ENCODE measurements at regions not wholly inside any gene's neighbourhood (a gene's known extent, or its start where the extent isn't known, plus 50 kb on each side); places are given as distances from the start of the nearest gene placed in this dataset.

DNA sequence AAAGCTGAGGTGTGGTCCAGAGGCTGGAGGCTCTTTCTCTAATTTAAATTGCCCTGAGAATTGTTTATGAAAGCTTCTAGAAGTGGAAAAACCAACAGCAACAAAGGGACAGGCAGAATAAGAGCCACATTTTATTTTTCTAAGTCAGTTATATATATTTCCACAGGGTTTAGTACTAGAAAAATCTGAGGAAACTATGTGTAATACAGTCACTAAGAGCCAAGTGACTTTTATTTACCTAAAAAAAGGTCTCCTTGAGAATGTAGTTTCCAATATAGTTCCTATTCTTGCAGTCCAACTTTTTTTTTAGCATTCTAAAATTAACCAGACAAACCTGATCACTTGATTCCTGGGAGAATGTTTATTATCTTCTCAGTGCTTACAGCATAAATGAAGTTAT, 296.6 kb upstream of the MYOCD start:
- TF ChIP-seq, protein P1, sequence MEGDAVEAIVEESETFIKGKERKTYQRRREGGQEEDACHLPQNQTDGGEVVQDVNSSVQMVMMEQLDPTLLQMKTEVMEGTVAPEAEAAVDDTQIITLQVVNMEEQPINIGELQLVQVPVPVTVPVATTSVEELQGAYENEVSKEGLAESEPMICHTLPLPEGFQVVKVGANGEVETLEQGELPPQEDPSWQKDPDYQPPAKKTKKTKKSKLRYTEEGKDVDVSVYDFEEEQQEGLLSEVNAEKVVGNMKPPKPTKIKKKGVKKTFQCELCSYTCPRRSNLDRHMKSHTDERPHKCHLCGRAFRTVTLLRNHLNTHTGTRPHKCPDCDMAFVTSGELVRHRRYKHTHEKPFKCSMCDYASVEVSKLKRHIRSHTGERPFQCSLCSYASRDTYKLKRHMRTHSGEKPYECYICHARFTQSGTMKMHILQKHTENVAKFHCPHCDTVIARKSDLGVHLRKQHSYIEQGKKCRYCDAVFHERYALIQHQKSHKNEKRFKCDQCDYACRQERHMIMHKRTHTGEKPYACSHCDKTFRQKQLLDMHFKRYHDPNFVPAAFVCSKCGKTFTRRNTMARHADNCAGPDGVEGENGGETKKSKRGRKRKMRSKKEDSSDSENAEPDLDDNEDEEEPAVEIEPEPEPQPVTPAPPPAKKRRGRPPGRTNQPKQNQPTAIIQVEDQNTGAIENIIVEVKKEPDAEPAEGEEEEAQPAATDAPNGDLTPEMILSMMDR (IDR thresholded peaks at IDR 0.05; ENCODE audit: unreplicated experiment), result no peak
- no peaks in the 10 kb centered on the region for H3K4me1 Mint-ChIP-seq (ENCODE audit: low read depth, unreplicated experiment)
- intact Hi-C loops (cut with micrococcal nuclease; ENCODE audit: unreplicated experiment), result no loop called here
- H3K27ac Mint-ChIP-seq (ENCODE audit: unreplicated experiment), result no peak overlapping the region
- CTCF ChIA-PET, result no interaction called here
- H3K9me3 Mint-ChIP-seq (ENCODE audit: low read depth, unreplicated experiment), result peaks cover 13% of the 10 kb centered on the region
- no peaks in the 10 kb centered on the region for H3K27me3 Mint-ChIP-seq (ENCODE audit: unreplicated experiment)
- no TSS peak for BruUV-seq (replicated peaks)
- no peak overlapping the region for H3K4me3 Mint-ChIP-seq (ENCODE audit: low read depth, unreplicated experiment)
- H3K36me3 Mint-ChIP-seq (ENCODE audit: insufficient read depth, unreplicated experiment), result no peaks in the 10 kb centered on the region
- no peak for DNase-seq

DNA sequence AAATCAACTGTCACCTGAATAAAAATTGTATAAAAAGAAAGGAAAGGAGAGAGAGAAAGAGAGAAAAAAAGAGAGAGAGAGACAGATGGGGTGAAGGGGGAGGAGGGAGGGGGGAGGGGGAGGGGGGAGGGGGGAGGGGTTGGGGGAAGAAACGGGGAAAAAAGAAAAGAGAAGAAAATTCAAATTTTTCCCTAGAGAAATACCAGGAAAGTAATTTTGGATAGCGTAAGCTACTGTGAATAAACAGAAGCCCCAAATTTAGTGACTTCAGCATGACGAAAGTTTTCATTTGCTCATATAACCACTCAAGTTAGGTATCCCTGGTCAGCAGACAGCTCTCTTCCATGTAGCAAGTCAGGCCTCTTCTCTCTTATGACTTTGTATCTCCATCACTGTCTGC, 289.4 kb upstream of the MYOCD start:
- CTCF ChIA-PET, result no interaction called here

DNA sequence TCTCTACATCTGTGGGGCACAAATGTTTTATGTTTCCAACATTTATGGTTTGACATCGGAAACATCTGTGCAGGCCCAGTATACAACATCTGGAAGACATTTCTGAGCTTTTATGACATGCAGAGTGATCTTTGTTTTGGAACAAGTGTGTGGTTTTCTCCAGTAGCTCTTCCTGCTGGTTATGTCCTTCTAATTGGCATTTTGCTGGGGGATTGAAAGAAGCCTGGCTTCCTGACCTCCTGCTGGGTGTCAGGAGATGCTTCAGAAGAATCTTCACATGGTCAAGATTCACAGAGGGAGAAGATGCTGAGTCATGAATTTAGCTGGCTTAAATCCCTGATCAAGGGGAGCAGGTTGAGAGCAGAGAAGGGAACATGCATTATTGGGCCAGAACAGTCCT, 279.5 kb upstream of the MYOCD start:
- no peak for DNase-seq
- CTCF ChIA-PET, result no interaction called here
- no TSS peak for BruUV-seq (replicated peaks)
- Mint-ChIP-seq H3K4me3 (ENCODE audit: low read depth, unreplicated experiment) (no peak overlapping the region), H3K27me3 (ENCODE audit: unreplicated experiment) (no peaks in the 10 kb centered on the region), H3K27ac (ENCODE audit: unreplicated experiment) (no peak overlapping the region), H3K4me1 (ENCODE audit: low read depth, unreplicated experiment) (no peaks in the 10 kb centered on the region), H3K9me3 (ENCODE audit: low read depth, unreplicated experiment) (no peaks in the 10 kb centered on the region), H3K36me3 (ENCODE audit: insufficient read depth, unreplicated experiment) (no peaks in the 10 kb centered on the region)
- TF ChIP-seq, protein P1 (IDR thresholded peaks at IDR 0.05; ENCODE audit: unreplicated experiment), result no peak
- intact Hi-C loops (cut with micrococcal nuclease; ENCODE audit: unreplicated experiment), result no loop called here

More for the DNA sequence above, 289.4 kb upstream of the MYOCD start:
- no peaks in the 10 kb centered on the region for H3K36me3 Mint-ChIP-seq (ENCODE audit: insufficient read depth, unreplicated experiment)
- BruUV-seq (replicated peaks), result no TSS peak
- intact Hi-C loops (cut with micrococcal nuclease; ENCODE audit: unreplicated experiment), result no loop called here
- no peak overlapping the region for H3K4me3 Mint-ChIP-seq (ENCODE audit: low read depth, unreplicated experiment)
- H3K27ac Mint-ChIP-seq (ENCODE audit: unreplicated experiment), result no peak overlapping the region
- H3K9me3 Mint-ChIP-seq (ENCODE audit: low read depth, unreplicated experiment), result peaks cover 12% of the 10 kb centered on the region
- DNase-seq, result no peak
- no peaks in the 10 kb centered on the region for H3K4me1 Mint-ChIP-seq (ENCODE audit: low read depth, unreplicated experiment)
- TF ChIP-seq, protein P1 (IDR thresholded peaks at IDR 0.05; ENCODE audit: unreplicated experiment), result no peak
- H3K27me3 Mint-ChIP-seq (ENCODE audit: unreplicated experiment), result no peaks in the 10 kb centered on the region

DNA sequence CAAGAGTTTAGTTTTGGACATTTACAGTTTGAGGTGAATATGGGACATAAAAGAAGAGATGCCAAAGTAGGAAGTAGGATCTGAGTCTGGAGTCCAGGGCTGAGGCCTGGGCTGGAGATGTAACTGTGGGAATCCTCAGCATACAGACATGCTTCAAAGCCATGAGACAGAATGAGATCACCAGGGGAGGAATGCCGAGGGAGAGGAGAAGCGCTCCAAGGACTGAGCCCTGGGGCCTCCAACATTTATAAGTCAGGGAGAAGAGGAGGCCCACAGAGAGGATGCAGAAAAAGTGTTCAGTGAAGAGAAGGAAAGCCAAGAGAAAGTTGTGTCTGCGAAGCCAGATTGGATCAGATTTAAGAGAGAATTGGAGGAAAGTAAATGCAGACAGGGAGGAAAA, 277.5 kb upstream of the MYOCD start:
- Mint-ChIP-seq H3K27ac (ENCODE audit: unreplicated experiment) (no peak overlapping the region), H3K36me3 (ENCODE audit: insufficient read depth, unreplicated experiment) (no peaks in the 10 kb centered on the region), H3K27me3 (ENCODE audit: unreplicated experiment) (no peaks in the 10 kb centered on the region), H3K9me3 (ENCODE audit: low read depth, unreplicated experiment) (no peaks in the 10 kb centered on the region), H3K4me1 (ENCODE audit: low read depth, unreplicated experiment) (no peaks in the 10 kb centered on the region), H3K4me3 (ENCODE audit: low read depth, unreplicated experiment) (no peak overlapping the region)
- no TSS peak for BruUV-seq (replicated peaks)
- CTCF ChIA-PET, result no interaction called here
- no peak for DNase-seq
- TF ChIP-seq, protein P1 (IDR thresholded peaks at IDR 0.05; ENCODE audit: unreplicated experiment), result no peak
- intact Hi-C loops (cut with micrococcal nuclease; ENCODE audit: unreplicated experiment), result no loop called here

DNA sequence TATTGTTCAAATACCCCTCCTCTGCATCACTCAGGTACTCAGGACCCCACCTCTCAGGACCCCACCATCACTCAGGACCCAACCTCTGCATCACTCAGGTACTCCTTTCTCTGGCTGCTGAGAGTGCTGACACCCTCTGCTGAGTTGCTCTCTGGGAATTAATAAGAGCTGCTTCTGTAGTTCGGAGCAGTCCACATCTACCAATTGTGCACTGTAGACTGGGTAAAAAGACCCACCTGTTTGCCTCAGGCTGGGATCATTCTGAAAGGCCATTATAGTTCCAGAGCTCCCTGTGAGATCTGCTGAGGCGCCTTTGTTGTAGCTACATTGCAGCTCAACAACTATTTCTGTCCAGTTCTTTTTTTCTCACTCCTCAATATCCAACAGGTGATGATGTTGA, 276.3 kb upstream of the MYOCD start:
- TF ChIP-seq, protein P1 (IDR thresholded peaks at IDR 0.05; ENCODE audit: unreplicated experiment), result no peak
- Mint-ChIP-seq H3K4me1 (ENCODE audit: low read depth, unreplicated experiment) (no peaks in the 10 kb centered on the region), H3K27ac (ENCODE audit: unreplicated experiment) (no peak overlapping the region), H3K36me3 (ENCODE audit: insufficient read depth, unreplicated experiment) (no peaks in the 10 kb centered on the region), H3K4me3 (ENCODE audit: low read depth, unreplicated experiment) (no peak overlapping the region), H3K27me3 (ENCODE audit: unreplicated experiment) (no peaks in the 10 kb centered on the region), H3K9me3 (ENCODE audit: low read depth, unreplicated experiment) (peaks cover 5% of the 10 kb centered on the region)
- CTCF ChIA-PET, result no interaction called here
- DNase-seq, result no peak
- intact Hi-C loops (cut with micrococcal nuclease; ENCODE audit: unreplicated experiment), result no loop called here
- no TSS peak for BruUV-seq (replicated peaks)
